Left ventricle myocardium inferior (tissue), 1 donor: ENCODE measurements at regions not wholly inside any gene's neighbourhood (a gene's known extent, or its start where the extent isn't known, plus 50 kb on each side); places are given as distances from the start of the nearest gene placed in this dataset.

Source experiments
- DNase-seq: peaks from one replicate; pipeline ENCODE4 v3.0.0-alpha.2; 2020
- H3K27ac ChIP-seq: fragments of 200-600 bp; replicated peaks from 2 replicates; pipeline ENCODE4 v1.8.0; 2021
- H3K27me3 ChIP-seq: fragments of 200-600 bp; 2 replicates; pipeline ENCODE4 v1.8.0; 2021; ENCODE audit warnings: low read depth
- H3K36me3 ChIP-seq: fragments of 200-600 bp; 2 replicates; pipeline ENCODE4 v1.8.0; 2021
- H3K4me1 ChIP-seq: fragments of 200-600 bp; 2 replicates; pipeline ENCODE4 v1.8.0; 2021
- H3K4me3 ChIP-seq: fragments of 200-600 bp; 2 replicates; pipeline ENCODE4 v1.8.0; 2021; ENCODE audit warnings: mild to moderate bottlenecking, moderate library complexity
- H3K9me3 ChIP-seq: fragments of 200-600 bp; replicated peaks from 2 replicates; pipeline ENCODE4 v1.8.0; 2021
- intact Hi-C: fragments of 100-400 bp; cut with micrococcal nuclease; formaldehyde crosslinking; loops from one replicate; pipeline ENCODE4 v1.11.0; 2022
- TF ChIP-seq, protein P1 (sequence below): fragments of 200-600 bp; IDR thresholded peaks from 2 replicates; pipeline ENCODE4 v1.8.0; 2021; ENCODE audit warnings: antibody characterized with exemption, mild to moderate bottlenecking, borderline replicate concordance
- donor health status: DM: no; HTN: yes; CAD: no; lungs with severe emphysema.

DNA sequence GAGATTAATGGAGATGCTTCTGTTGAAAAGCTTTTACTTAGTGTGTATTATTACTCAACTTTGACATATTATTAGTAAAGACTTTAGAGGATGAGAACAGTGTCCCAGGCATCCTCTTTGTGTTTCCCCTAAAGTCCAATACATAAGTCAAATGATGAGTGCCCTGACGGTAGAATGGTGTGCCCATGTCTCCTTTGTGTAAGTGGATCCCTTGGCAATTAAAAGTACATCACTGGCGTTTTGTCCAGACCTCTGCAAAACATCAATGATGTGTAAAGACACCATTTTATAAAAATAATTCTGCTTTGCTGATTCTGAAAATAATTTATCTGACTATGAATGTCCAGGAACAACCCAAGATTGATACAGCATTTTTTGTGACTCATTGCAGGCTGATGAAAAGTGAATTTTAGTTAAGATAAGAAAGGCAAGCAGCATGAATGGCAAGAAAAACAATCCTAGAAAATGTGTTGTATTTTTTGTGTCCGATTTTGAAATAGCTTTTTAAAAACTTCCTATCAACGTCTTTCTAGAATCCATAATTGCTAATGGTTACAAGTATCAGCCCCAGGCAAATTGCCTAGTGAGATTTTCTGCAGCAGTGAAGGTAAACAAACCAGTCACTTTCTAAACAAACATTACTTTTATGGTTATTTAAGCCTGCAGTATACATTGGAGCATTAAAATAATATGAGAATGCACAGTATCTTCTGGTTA is 251.5 kb downstream of the PTPRC start:
- intact Hi-C loops: no loop called here
- H3K9me3 ChIP-seq: no peaks in the 10 kb centered on the region
- no peak overlapping the region for H3K4me3 ChIP-seq
- H3K4me1 ChIP-seq: peaks cover 14% of the 10 kb centered on the region
- no peak overlapping the region for H3K27ac ChIP-seq
- no peaks in the 10 kb centered on the region for H3K36me3 ChIP-seq
- no peak for DNase-seq
- TF ChIP-seq, protein P1, sequence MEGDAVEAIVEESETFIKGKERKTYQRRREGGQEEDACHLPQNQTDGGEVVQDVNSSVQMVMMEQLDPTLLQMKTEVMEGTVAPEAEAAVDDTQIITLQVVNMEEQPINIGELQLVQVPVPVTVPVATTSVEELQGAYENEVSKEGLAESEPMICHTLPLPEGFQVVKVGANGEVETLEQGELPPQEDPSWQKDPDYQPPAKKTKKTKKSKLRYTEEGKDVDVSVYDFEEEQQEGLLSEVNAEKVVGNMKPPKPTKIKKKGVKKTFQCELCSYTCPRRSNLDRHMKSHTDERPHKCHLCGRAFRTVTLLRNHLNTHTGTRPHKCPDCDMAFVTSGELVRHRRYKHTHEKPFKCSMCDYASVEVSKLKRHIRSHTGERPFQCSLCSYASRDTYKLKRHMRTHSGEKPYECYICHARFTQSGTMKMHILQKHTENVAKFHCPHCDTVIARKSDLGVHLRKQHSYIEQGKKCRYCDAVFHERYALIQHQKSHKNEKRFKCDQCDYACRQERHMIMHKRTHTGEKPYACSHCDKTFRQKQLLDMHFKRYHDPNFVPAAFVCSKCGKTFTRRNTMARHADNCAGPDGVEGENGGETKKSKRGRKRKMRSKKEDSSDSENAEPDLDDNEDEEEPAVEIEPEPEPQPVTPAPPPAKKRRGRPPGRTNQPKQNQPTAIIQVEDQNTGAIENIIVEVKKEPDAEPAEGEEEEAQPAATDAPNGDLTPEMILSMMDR: no peak
- H3K27me3 ChIP-seq: no peaks in the 10 kb centered on the region

DNA sequence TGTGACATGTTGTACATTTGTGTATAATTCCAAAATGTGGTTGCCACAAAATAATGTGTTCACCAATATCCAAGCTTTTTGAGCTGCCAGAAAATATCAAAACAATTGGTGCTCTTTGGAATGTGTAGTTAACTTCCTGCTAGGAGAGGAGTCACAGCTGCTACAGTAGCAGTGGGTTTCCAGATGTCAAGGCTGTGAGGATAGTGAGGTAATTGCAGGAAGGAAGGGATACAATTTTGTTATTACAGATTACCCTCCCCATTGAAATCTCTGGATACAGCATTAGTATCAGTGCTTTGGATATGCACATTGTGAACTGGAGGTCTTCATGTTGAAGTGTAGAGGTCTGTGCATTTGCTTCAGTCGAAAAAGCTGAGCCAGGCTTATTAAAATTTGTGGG is 253.2 kb downstream of the PTPRC start:
- Histone ChIP-seq H3K4me1 (peaks cover 14% of the 10 kb centered on the region), H3K27me3 (no peaks in the 10 kb centered on the region), H3K36me3 (no peaks in the 10 kb centered on the region), H3K4me3 (no peak overlapping the region), H3K9me3 (no peaks in the 10 kb centered on the region), H3K27ac (peak overlapping the region; percentile 61)
- DNase-seq: no peak
- intact Hi-C loops: no loop called here
- TF ChIP-seq, protein P1: no peak

DNA sequence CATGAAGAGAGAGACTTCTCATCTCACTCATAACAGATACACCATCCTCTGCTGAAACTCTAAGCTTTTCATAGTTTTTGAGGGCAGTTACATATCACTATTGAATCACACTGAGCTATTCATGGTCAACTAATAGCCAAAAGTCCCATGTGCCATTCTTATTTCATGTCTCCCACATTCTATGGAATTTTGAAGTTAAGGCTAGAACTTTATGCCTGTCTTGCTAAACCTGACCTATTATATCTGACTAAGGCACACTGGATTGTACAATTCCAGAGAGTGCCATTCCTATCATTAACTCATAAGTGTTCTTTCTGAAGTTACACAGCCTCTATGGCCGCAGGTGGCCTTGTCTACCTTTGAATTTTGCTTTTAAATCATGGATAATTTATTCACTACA is 254.3 kb downstream of the PTPRC start:
- Histone ChIP-seq H3K9me3 (no peaks in the 10 kb centered on the region), H3K4me1 (peaks cover 14% of the 10 kb centered on the region), H3K4me3 (no peak overlapping the region), H3K27ac (peak overlapping the region; percentile 61), H3K27me3 (no peaks in the 10 kb centered on the region), H3K36me3 (no peaks in the 10 kb centered on the region)
- TF ChIP-seq, protein P1: no peak
- no peak for DNase-seq
- intact Hi-C loops: no loop called here

DNA sequence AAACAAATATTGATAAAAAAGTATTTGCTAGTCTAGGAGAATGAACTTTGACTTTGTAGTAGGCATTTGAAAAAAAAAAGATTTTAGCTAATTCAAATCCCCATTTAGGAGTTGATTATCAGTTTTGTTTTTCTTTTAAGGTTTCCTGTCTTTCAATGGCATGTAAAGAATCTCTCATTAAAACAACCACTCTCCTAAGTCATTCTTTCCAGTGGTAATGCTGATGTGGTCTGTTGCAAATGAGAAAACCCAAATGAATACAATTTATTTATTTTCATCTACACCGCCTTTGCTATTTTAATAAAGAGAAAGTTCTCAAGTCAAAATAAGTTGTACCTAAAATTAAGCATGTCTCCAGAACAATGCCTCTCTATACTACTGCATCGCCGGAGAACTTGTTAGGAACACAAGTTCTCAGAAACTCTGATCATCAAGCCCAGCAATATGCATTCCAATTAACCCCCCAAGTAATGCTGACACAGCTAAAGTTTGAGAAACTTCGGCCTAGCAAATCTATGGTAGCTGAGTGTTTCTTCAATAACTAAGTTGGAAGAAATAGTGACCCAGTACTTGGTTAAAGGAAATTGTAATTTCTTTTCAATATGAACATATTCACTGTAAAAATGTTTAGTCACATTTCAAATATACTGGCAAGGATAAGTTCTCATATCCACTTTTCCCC is 255.1 kb downstream of the PTPRC start:
- no peak for DNase-seq
- intact Hi-C loops: no loop called here
- H3K9me3 ChIP-seq: no peaks in the 10 kb centered on the region

DNA sequence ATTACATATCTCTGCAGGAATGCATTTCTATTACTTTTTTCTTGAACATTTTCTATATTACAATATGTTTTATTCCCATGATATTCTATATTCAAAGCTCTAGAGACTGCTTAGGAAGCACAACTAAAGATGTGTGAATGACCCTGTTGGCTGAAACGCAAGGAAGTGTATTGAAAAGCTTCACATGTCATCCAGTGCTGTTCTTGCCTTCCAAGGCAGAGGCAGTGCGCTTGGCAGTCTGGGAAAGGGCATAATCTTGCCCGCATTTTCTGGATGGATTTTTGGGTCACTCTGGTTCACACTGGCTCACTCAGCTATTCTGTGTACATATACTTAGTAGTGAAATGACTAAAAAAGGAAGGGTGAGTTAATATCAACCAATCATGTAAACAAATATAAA is 262.4 kb downstream of the PTPRC start:
- no peak overlapping the region for H3K27ac ChIP-seq

More for the DNA sequence above, 255.1 kb downstream of the PTPRC start:
- TF ChIP-seq, protein P1: no peak
- no peak overlapping the region for H3K4me3 ChIP-seq
- H3K27me3 ChIP-seq: no peaks in the 10 kb centered on the region
- H3K27ac ChIP-seq: no peak overlapping the region
- H3K4me1 ChIP-seq: peaks cover 14% of the 10 kb centered on the region
- peaks cover 6% of the 10 kb centered on the region for H3K36me3 ChIP-seq

More for the DNA sequence above, 262.4 kb downstream of the PTPRC start:
- no peaks in the 10 kb centered on the region for H3K9me3 ChIP-seq
- TF ChIP-seq, protein P1: no peak
- H3K27me3 ChIP-seq: no peaks in the 10 kb centered on the region
- DNase-seq: no peak
- no peak overlapping the region for H3K4me3 ChIP-seq
- intact Hi-C loops: no loop called here
- peaks cover 21% of the 10 kb centered on the region for H3K36me3 ChIP-seq
- H3K4me1 ChIP-seq: peaks cover 41% of the 10 kb centered on the region
